ENCODE measurements at regions not wholly inside any gene's neighbourhood (a gene's known extent, or its start where the extent isn't known, plus 50 kb on each side); places are given as distances from the start of the nearest gene placed in this dataset.

GRCh38 chr22:22397875-22398524, 110.5 kb downstream of the ZNF280B start:
- Histone ChIP-seq H3K36me3 (replicated peaks in 1 of 2; ENCODE audit: control insufficient read depth in 1 of 2, insufficient read depth in 2 of 2, low read length in 2 of 2) (no peaks in the 10 kb centered on the region), H3K27me3 (ENCODE audit: control insufficient read depth in 1 of 2, insufficient read depth in 2 of 2, low read length in 2 of 2) (peaks cover 0 to 14% of the 10 kb centered on the region in 2 experiments; a peak in 3 of 5 replicates), H2AFZ (ENCODE audit: low read length) (no peak overlapping the region), H3K9me3 (ENCODE audit: low read length) (peaks cover 4% of the 10 kb centered on the region; the same call in 1 of the 2 replicates), H3K4me2 (ENCODE audit: low read depth, low read length) (peak overlapping the region; percentile 30; the same call in 1 of the 2 replicates), H4K20me1 (ENCODE audit: insufficient read depth, low read length) (no peaks in the 10 kb centered on the region), H3K9ac (ENCODE audit: insufficient read depth, low read depth, low read length) (no peak overlapping the region), H3K79me2 (ENCODE audit: insufficient read depth, low read length) (no peaks in the 10 kb centered on the region), H3K4me1 (ENCODE audit: insufficient read depth, low read length) (peaks cover 35% of the 10 kb centered on the region), H3K4me3 (replicated peaks in 1 of 3; ENCODE audit: insufficient read depth in 1 of 3, low read depth in 2 of 3, low read length in 3 of 3) (no peak overlapping the region), H3K27ac (ENCODE audit: extremely low read length, insufficient read depth, low read length) (no peak overlapping the region)
- no peak for FAIRE-seq
- intact Hi-C loops (cut with micrococcal nuclease; ENCODE audit: unreplicated experiment) = loop anchor here (1.0 kb wide), 1 partner anchor 18 kb away; no protein-coding TSS in a partner anchor
- WGBS (ENCODE audit: low lambda C conversion rate) = 60% methylated on average over 2 of the region's 3 CpGs
- ChIA-PET POLR2A (interaction anchor here (0.5 to 1.3 kb wide), 2 partner anchors 10 to 120 kb away, joined by 3 to 6 read pairs; no protein-coding TSS in a partner anchor), CTCF (ENCODE audit: low intra/inter-chr PET ratio, low total read pairs) (interaction anchor here (1.1 kb wide), 1 partner anchor 18 kb away, joined by 3 read pairs; no protein-coding TSS in a partner anchor)
- no TSS peak for BruUV-seq (replicated peaks)
- TF ChIP-seq MLXIP (CRISPR knock-in tag; IDR thresholded peaks at IDR 0.05; ENCODE audit: borderline replicate concordance) (no peak), PHF21A (CRISPR knock-in tag; IDR thresholded peaks at IDR 0.05) (0 out of 2 replicates have a peak, but pooled peaks have one; percentile 24), ZBTB39 (CRISPR knock-in tag; IDR thresholded peaks at IDR 0.05) (no peak), NFE2 (CRISPR knock-in tag; IDR thresholded peaks at IDR 0.05) (no peak)
- in situ Hi-C loops (cut with HindIII; ENCODE audit: extremely low pct_ligation_motif_present, low pct_unique_long_range_greater_than_20kb) = no loop called here
- no peak for ATAC-seq
- DNase-seq (ENCODE audit: low spot score) = no peak

All from HepG2 (cell line).